Adrenal gland (tissue), 5 donors: ENCODE measurements at regions not wholly inside any gene's neighbourhood (a gene's known extent, or its start where the extent isn't known, plus 50 kb on each side); places are given as distances from the start of the nearest gene placed in this dataset.

Experiments
- POLR2A ChIP-seq, 2 donors: fragments of 450-650 bp; IDR thresholded peaks; one replicate each; pipeline ENCODE4 v1.6.1; 2017; ENCODE audit warnings: antibody characterized with exemption in 2 of 2, mild to moderate bottlenecking in 2 of 2, moderate library complexity in 1 of 2
- TF ChIP-seq, protein P1 (sequence below), 6 experiments: fragments of 450-650 bp in 4 of 6; fragments of 200-600 bp in 2 of 6; sonication (generic) in 1 of 6; IDR thresholded peaks; 1 replicate in 5 of 6; 2 replicates in 1 of 6; pipeline versions ENCODE4 v1.5.1 to v1.8.0; 2016 to 2021; ENCODE audit warnings: antibody characterized with exemption in 6 of 6, mild to moderate bottlenecking in 2 of 6, moderate library complexity in 1 of 6
- donor health status: DM: no; HTN: no; CAD: no.

- TF ChIP-seq, protein P1, sequence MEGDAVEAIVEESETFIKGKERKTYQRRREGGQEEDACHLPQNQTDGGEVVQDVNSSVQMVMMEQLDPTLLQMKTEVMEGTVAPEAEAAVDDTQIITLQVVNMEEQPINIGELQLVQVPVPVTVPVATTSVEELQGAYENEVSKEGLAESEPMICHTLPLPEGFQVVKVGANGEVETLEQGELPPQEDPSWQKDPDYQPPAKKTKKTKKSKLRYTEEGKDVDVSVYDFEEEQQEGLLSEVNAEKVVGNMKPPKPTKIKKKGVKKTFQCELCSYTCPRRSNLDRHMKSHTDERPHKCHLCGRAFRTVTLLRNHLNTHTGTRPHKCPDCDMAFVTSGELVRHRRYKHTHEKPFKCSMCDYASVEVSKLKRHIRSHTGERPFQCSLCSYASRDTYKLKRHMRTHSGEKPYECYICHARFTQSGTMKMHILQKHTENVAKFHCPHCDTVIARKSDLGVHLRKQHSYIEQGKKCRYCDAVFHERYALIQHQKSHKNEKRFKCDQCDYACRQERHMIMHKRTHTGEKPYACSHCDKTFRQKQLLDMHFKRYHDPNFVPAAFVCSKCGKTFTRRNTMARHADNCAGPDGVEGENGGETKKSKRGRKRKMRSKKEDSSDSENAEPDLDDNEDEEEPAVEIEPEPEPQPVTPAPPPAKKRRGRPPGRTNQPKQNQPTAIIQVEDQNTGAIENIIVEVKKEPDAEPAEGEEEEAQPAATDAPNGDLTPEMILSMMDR (IDR thresholded peaks at IDR 0.05), result no peak
- TF ChIP-seq POLR2A (IDR thresholded peaks at IDR 0.05), result no peak
These were observed 530.3 kb upstream of the MEX3C start for GRCh38 chr18:51727780-51728179.
